A549 (cell line): ENCODE measurements at regions not wholly inside any gene's neighbourhood (a gene's known extent, or its start where the extent isn't known, plus 50 kb on each side); places are given as distances from the start of the nearest gene placed in this dataset.
"Not testable (repeated sequence)": the region's sequence is repeated elsewhere in the genome, so short reads cannot be mapped to it uniquely, and the experiment has no call there.

Experiments
- ATAC-seq, 2 experiments: fragments of 200-7000 bp in 1 of 2; fragments of >200 bp in 1 of 2; cut with Nextera tagmentation in 1 of 2; cut with Tn5 transposase in 1 of 2; 3 replicates each; pipeline versions ENCODE4 v1.8.0 to v1.9.1; 2018 to 2020; ENCODE audit warnings: mild to moderate bottlenecking in 1 of 2, moderate library complexity in 1 of 2
- CTCF ChIA-PET: fragments of 300-600 bp; sonication (Branson Sonifier 250); formaldehyde crosslinking; extraction: SDS; loops from one replicate; lab custom pipeline; 2021; ENCODE audit warnings: antibody characterized with exemption, inconsistent platforms; lab: Yijun Ruan, JAX
- POLR2A ChIA-PET: fragments of 350-600 bp; formaldehyde crosslinking; extraction: SDS; loops from one replicate; lab custom pipeline; 2021; ENCODE audit warnings: antibody characterized with exemption, inconsistent platforms; lab: Yijun Ruan, JAX
- DNase-seq, 2 experiments: peaks; one replicate each; pipeline versions ENCODE4 v3.0.0 to v3.0.0-alpha.2; 2011 to 2016; ENCODE audit warnings: low read depth in 1 of 2, low spot score in 1 of 2
- FAIRE-seq: peaks from 2 replicates; lab custom pipeline; 2011; peaks lifted over from hg19 to GRCh38; lab: Jason Lieb, UNC
- H3K27ac ChIP-seq, 2 experiments: fragments of >200 bp; sonication (Bioruptor Twin); formaldehyde crosslinking; 3 replicates each; pipeline ENCODE4 v1.5.1; 2016 to 2017
- H3K4me1 ChIP-seq: fragments of >200 bp; sonication (Bioruptor Twin); formaldehyde crosslinking; 3 replicates; pipeline ENCODE4 v1.6.1; 2016
- H3K4me2 ChIP-seq: fragments of >200 bp; sonication (Bioruptor Twin); formaldehyde crosslinking; 3 replicates; pipeline ENCODE4 v1.6.1; 2016
- H3K4me3 ChIP-seq: fragments of >200 bp; sonication (Bioruptor Twin); formaldehyde crosslinking; 3 replicates; pipeline ENCODE4 v1.5.1; 2016
- H3K9me3 ChIP-seq: fragments of >200 bp; sonication (Bioruptor Twin); formaldehyde crosslinking; 3 replicates; pipeline ENCODE4 v1.6.1; 2016
- BCL3 ChIP-seq: fragments of >200 bp; sonication (Bioruptor Twin); formaldehyde crosslinking; IDR thresholded peaks from 3 replicates; pipeline ENCODE4 v1.6.1; 2016
- CEBPB ChIP-seq, 2 experiments: fragments of >200 bp in 1 of 2; sonication (Bioruptor Twin) in 1 of 2; formaldehyde crosslinking in 1 of 2; IDR thresholded peaks; 2 replicates each; pipeline ENCODE4 v1.6.1; 2012 to 2016
- CTCF ChIP-seq: fragments of >200 bp; sonication (Bioruptor Twin); formaldehyde crosslinking; IDR thresholded peaks from 3 replicates; pipeline ENCODE4 v1.5.1; 2016
- E2F6 ChIP-seq: IDR thresholded peaks from 2 replicates; pipeline ENCODE4 v1.6.1; 2012; ENCODE audit warnings: low read depth, borderline replicate concordance
- EP300 ChIP-seq, 2 experiments: fragments of >200 bp; sonication (Bioruptor Twin); formaldehyde crosslinking; IDR thresholded peaks; 2 replicates in 1 of 2; 3 replicates in 1 of 2; pipeline ENCODE4 v1.6.1; 2016 to 2017
- GATA3 ChIP-seq: IDR thresholded peaks from 2 replicates; pipeline ENCODE4 v1.6.1; 2012; ENCODE audit warnings: borderline replicate concordance
- HDAC2 ChIP-seq: fragments of 200-600 bp; sonication (generic); IDR thresholded peaks from 2 replicates; pipeline ENCODE4 v1.6.1; 2016
- HOXA7 ChIP-seq: fragments of 250-450 bp; sonication (Bioruptor Pico); IDR thresholded peaks from 2 replicates; pipeline ENCODE4 v1.5.0; 2020; ENCODE audit warnings: mild to moderate bottlenecking, moderate library complexity
- KDM1A ChIP-seq: fragments of 200-600 bp; sonication (generic); IDR thresholded peaks from 2 replicates; pipeline ENCODE4 v1.6.1; 2016; ENCODE audit warnings: low read depth, mild to moderate bottlenecking
- MAFK ChIP-seq: fragments of 450-650 bp; IDR thresholded peaks from 2 replicates; pipeline ENCODE4 v1.6.1; 2014; ENCODE audit not compliant: partially characterized antibody
- MAZ ChIP-seq: fragments of 150-350 bp; IDR thresholded peaks from 2 replicates; pipeline ENCODE4 v1.6.1; 2014; ENCODE audit warnings: antibody characterized with exemption, low read depth, low read length, borderline replicate concordance
- NR3C1 ChIP-seq: fragments of >200 bp; sonication (Bioruptor Twin); formaldehyde crosslinking; IDR thresholded peaks from 3 replicates; pipeline ENCODE4 v1.6.1; 2017
- POLR2A ChIP-seq: IDR thresholded peaks from 2 replicates; pipeline ENCODE4 v1.6.1; 2012; ENCODE audit warnings: mild to moderate bottlenecking, low read length
- RARB ChIP-seq: fragments of 250-450 bp; sonication (Bioruptor Pico); IDR thresholded peaks from 2 replicates; pipeline ENCODE4 v1.8.0; 2021; ENCODE audit warnings: mild to moderate bottlenecking, moderate library complexity
- RCOR1 ChIP-seq: fragments of 150-350 bp; IDR thresholded peaks from 2 replicates; pipeline ENCODE4 v1.6.1; 2014; ENCODE audit warnings: antibody characterized with exemption, low read length, low read depth
- RFX5 ChIP-seq: fragments of 450-650 bp; IDR thresholded peaks from 2 replicates; pipeline ENCODE4 v1.7.1; 2014; ENCODE audit warnings: antibody characterized with exemption, mild to moderate bottlenecking, moderate library complexity
- TP53 ChIP-seq: fragments of 250-450 bp; sonication (Bioruptor Pico); IDR thresholded peaks from 2 replicates; pipeline ENCODE4 v1.5.0; 2021; ENCODE audit warnings: mild to moderate bottlenecking, moderate library complexity
- USF2 ChIP-seq: fragments of 450-650 bp; IDR thresholded peaks from 2 replicates; pipeline ENCODE4 v1.6.1; 2014; ENCODE audit warnings: antibody characterized with exemption
- ZC3H11A ChIP-seq: fragments of 450-650 bp; IDR thresholded peaks from 2 replicates; pipeline ENCODE4 v1.6.1; 2014; ENCODE audit warnings: antibody characterized with exemption, mild to moderate bottlenecking
- ZFP36 ChIP-seq: fragments of 450-650 bp; IDR thresholded peaks from 2 replicates; pipeline ENCODE4 v1.6.1; 2014; ENCODE audit warnings: borderline replicate concordance; ENCODE audit not compliant: partially characterized antibody
- ZNF302 ChIP-seq: fragments of 250-450 bp; sonication (Bioruptor Pico); IDR thresholded peaks from 2 replicates; pipeline ENCODE4 v1.9.0; 2021; ENCODE audit warnings: inconsistent platforms, mild to moderate bottlenecking, moderate library complexity
- WGBS: methylation state at CpG from one replicate; pipeline ENCODE4 v1.1.6; 2017; ENCODE audit errors: missing lambda C conversion rate; 5-methylcytosine and 5-hydroxymethylcytosine counted together

GRCh38 chr2:163897799-163898198, 162.0 kb upstream of the FIGN start:
- DNase-seq (no peak), FAIRE-seq (no peak), ATAC-seq (no peak)
- CTCF ChIA-PET: no interaction called here
- WGBS: 14% methylated on average over 1 of the region's 2 CpGs
- no peaks in the 10 kb centered on the region for H3K4me1 ChIP-seq
- TF ChIP-seq ZNF302 (CRISPR knock-in tag) (no peak), BCL3 (no peak), TP53 (no peak), EP300 (IDR thresholded peaks at IDR 0.05) (no peak)
- no peak overlapping the region for H3K27ac ChIP-seq
- peaks cover 8% of the 10 kb centered on the region; the same call in 1 of the 3 replicates for H3K9me3 ChIP-seq
- H3K4me3 ChIP-seq: no peak overlapping the region
- H3K4me2 ChIP-seq: no peak overlapping the region
- POLR2A ChIA-PET: no interaction called here

- ATAC-seq, POLR2A ChIA-PET, DNase-seq, CTCF ChIA-PET, H3K27ac ChIP-seq, H3K4me1 ChIP-seq, H3K4me2 ChIP-seq, FAIRE-seq, H3K9me3 ChIP-seq, H3K4me3 ChIP-seq: not testable (repeated sequence)
- WGBS: 3% methylated on average over 1 of the region's 1 CpG
- peak; percentile 85 for TF ChIP-seq ZC3H11A
These were observed 157.6 kb upstream of the FIGN start for GRCh38 chr2:163893444-163893843.

- Histone ChIP-seq H3K4me2 (no peak overlapping the region), H3K27ac (no peak overlapping the region), H3K4me1 (no peaks in the 10 kb centered on the region), H3K4me3 (no peak overlapping the region), H3K9me3 (0 out of 3 replicates have a peak, but pooled peaks cover 4% of the 10 kb centered on the region)
- DNase-seq: no peak
- ChIA-PET CTCF (interaction anchor here (0.6 kb wide), 1 partner anchor 13 kb away, joined by 3 read pairs; no protein-coding TSS in a partner anchor), POLR2A (no interaction called here)
- WGBS: 71% methylated on average over 4 of the region's 4 CpGs
- FAIRE-seq: no peak
- ATAC-seq: no peak
- TF ChIP-seq POLR2A: no peak
- no peak for TF ChIP-seq KDM1A
- no peak for TF ChIP-seq USF2
- no peak for TF ChIP-seq CTCF
- no peak for TF ChIP-seq CEBPB (IDR thresholded peaks at IDR 0.05)
- no peak for TF ChIP-seq ZFP36
- TF ChIP-seq ZNF302 (CRISPR knock-in tag): no peak
- no peak for TF ChIP-seq RCOR1
These were observed 152.8 kb upstream of the FIGN start for GRCh38 chr2:163888591-163888990.

GRCh38 chr2:163887182-163887581, 151.4 kb upstream of the FIGN start:
- DNase-seq: no peak
- TF ChIP-seq USF2: no peak
- TF ChIP-seq RFX5: no peak
- TF ChIP-seq MAZ: no peak
- TF ChIP-seq HOXA7: no peak
- no peak for TF ChIP-seq HDAC2
- no peak for TF ChIP-seq RARB (CRISPR knock-in tag)
- no peak for TF ChIP-seq MAFK
- no peak for TF ChIP-seq GATA3
- no peak for TF ChIP-seq NR3C1
- TF ChIP-seq E2F6: no peak
- no peak overlapping the region for H3K4me2 ChIP-seq
- no peak for FAIRE-seq
- no peak overlapping the region for H3K4me3 ChIP-seq
- no peaks in the 10 kb centered on the region for H3K9me3 ChIP-seq
- no peak overlapping the region for H3K27ac ChIP-seq
- POLR2A ChIA-PET: no interaction called here
- no peak for ATAC-seq
- CTCF ChIA-PET: no interaction called here
- no peaks in the 10 kb centered on the region for H3K4me1 ChIP-seq
